ENCODE measurements at regions not wholly inside any gene's neighbourhood (a gene's known extent, or its start where the extent isn't known, plus 50 kb on each side); places are given as distances from the start of the nearest gene placed in this dataset.

- Histone ChIP-seq H3K36me3 (ENCODE audit: control insufficient read depth, insufficient read depth, low read length) (no peaks in the 10 kb centered on the region), H3K9me3 (ENCODE audit: control insufficient read depth, insufficient read depth, low read length) (no peaks in the 10 kb centered on the region), H3K4me1 (ENCODE audit: control insufficient read depth, insufficient read depth, low read length) (peaks cover 17% of the 10 kb centered on the region), H3K27me3 (ENCODE audit: control insufficient read depth, insufficient read depth, low read length) (peaks cover 9% of the 10 kb centered on the region), H3K4me3 (ENCODE audit: low read depth, low read length) (no peak overlapping the region), H3K9ac (ENCODE audit: low read depth, low read length) (no peak overlapping the region)
These were observed 360.8 kb downstream of the LMO4 start for GRCh38 chr1:87689487-87689886.

DNA sequence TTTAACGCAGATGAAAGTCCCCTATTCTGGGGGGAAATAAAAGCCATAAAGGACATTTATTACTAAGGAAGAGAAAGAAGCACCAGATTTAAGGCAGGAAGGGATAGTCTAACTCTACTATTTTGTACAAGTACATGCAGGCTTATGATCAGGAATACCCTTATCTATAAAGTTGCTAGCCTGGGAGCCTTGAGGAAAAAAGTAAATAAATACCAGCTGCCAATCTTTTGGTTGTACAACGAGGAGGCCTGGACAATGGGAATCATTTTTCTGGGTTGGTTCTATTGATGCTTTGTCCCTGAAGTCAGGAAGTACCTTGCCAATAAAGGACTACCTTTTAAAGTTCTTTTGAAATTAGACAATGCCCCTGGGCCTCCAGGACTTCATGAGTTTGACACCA is 367.8 kb downstream of the LMO4 start:
- H3K9me3 ChIP-seq (ENCODE audit: control insufficient read depth, insufficient read depth, low read length) = no peaks in the 10 kb centered on the region
- no peaks in the 10 kb centered on the region for H3K4me1 ChIP-seq (ENCODE audit: control insufficient read depth, insufficient read depth, low read length)
- H3K36me3 ChIP-seq (ENCODE audit: control insufficient read depth, insufficient read depth, low read length) = no peaks in the 10 kb centered on the region
- no peak overlapping the region for H3K4me3 ChIP-seq (ENCODE audit: low read depth, low read length)
- H3K27me3 ChIP-seq (ENCODE audit: control insufficient read depth, insufficient read depth, low read length) = no peaks in the 10 kb centered on the region
- H3K9ac ChIP-seq (ENCODE audit: low read depth, low read length) = no peak overlapping the region

- H3K9ac ChIP-seq (ENCODE audit: low read depth, low read length) = no peak overlapping the region
- no peaks in the 10 kb centered on the region for H3K27me3 ChIP-seq (ENCODE audit: control insufficient read depth, insufficient read depth, low read length)
- H3K36me3 ChIP-seq (ENCODE audit: control insufficient read depth, insufficient read depth, low read length) = no peaks in the 10 kb centered on the region
- H3K9me3 ChIP-seq (ENCODE audit: control insufficient read depth, insufficient read depth, low read length) = no peaks in the 10 kb centered on the region
- H3K4me3 ChIP-seq (ENCODE audit: low read depth, low read length) = no peak overlapping the region
- no peaks in the 10 kb centered on the region for H3K4me1 ChIP-seq (ENCODE audit: control insufficient read depth, insufficient read depth, low read length)
These were observed 373.8 kb downstream of the LMO4 start for GRCh38 chr1:87702455-87702854.

DNA sequence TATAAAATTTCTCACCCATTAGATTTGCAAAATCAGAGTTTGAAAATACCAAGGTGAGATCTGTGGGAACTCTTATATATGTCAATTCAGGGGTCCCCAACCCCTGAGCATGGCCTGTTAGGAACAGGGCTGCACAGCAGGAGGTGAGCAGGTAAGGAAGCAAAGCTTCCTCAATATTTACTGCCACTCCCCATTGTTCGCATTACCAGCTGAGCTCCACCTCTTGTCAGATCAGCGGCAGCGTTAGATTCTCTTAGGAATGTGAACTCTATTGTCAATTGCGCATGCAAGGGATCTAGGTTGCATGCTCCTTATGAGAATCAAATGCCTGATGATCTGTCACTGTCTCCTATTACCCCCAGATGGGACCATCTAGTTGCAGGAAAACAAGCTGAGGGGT is 376.6 kb downstream of the LMO4 start:
- no peak overlapping the region for H3K9ac ChIP-seq (ENCODE audit: low read depth, low read length)
- H3K27me3 ChIP-seq (ENCODE audit: control insufficient read depth, insufficient read depth, low read length) = no peaks in the 10 kb centered on the region
- no peaks in the 10 kb centered on the region for H3K9me3 ChIP-seq (ENCODE audit: control insufficient read depth, insufficient read depth, low read length)
- no peaks in the 10 kb centered on the region for H3K4me1 ChIP-seq (ENCODE audit: control insufficient read depth, insufficient read depth, low read length)
- H3K4me3 ChIP-seq (ENCODE audit: low read depth, low read length) = no peak overlapping the region
- no peaks in the 10 kb centered on the region for H3K36me3 ChIP-seq (ENCODE audit: control insufficient read depth, insufficient read depth, low read length)

DNA sequence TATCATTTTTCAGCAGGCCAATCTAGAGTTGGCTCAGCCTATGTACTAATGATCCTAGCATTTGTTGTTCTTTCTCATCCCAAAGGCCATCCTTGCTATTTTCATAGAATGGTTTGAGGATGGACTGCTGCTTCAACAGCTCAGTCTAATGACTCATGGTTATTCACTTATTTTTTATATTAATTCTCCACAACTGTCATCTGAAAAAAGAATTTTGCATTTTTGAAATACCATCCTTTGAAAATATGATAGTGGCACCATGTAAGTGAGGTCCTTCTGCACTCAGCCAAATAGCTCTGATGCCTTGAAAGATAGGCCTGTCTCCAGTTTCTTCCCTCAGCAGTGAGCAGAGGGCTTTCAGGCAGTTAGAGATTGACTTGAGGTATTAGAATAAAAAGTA is 377.5 kb downstream of the LMO4 start:
- H3K9me3 ChIP-seq (ENCODE audit: control insufficient read depth, insufficient read depth, low read length) = no peaks in the 10 kb centered on the region
- no peaks in the 10 kb centered on the region for H3K27me3 ChIP-seq (ENCODE audit: control insufficient read depth, insufficient read depth, low read length)
- no peaks in the 10 kb centered on the region for H3K4me1 ChIP-seq (ENCODE audit: control insufficient read depth, insufficient read depth, low read length)
- no peak overlapping the region for H3K4me3 ChIP-seq (ENCODE audit: low read depth, low read length)
- H3K9ac ChIP-seq (ENCODE audit: low read depth, low read length) = no peak overlapping the region
- no peaks in the 10 kb centered on the region for H3K36me3 ChIP-seq (ENCODE audit: control insufficient read depth, insufficient read depth, low read length)

GRCh38 chr1:87706779-87707228 is 378.1 kb downstream of the LMO4 start:
- H3K36me3 ChIP-seq (ENCODE audit: control insufficient read depth, insufficient read depth, low read length) = no peaks in the 10 kb centered on the region
- H3K27me3 ChIP-seq (ENCODE audit: control insufficient read depth, insufficient read depth, low read length) = no peaks in the 10 kb centered on the region
- no peak overlapping the region for H3K9ac ChIP-seq (ENCODE audit: low read depth, low read length)
- H3K4me1 ChIP-seq (ENCODE audit: control insufficient read depth, insufficient read depth, low read length) = no peaks in the 10 kb centered on the region
- no peaks in the 10 kb centered on the region for H3K9me3 ChIP-seq (ENCODE audit: control insufficient read depth, insufficient read depth, low read length)
- H3K4me3 ChIP-seq (ENCODE audit: low read depth, low read length) = no peak overlapping the region

DNA sequence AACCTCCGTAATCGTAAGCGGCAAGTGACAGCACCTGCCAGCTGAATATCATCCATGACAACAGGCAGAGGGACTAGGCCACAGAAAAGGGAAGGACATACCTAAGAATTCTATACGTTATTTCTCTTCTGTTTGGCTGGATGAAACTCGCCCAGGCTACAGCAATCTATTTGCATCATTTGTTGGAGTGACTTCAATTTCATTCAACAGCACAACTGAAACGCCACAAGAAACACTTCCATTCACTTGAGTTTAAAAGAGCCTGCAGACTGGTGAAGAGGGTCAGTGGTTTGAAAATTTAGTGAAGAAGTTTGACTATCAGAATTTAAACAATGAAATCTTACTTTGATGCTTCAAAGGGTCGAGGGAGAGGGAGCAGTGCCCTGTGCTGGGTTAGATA is 378.7 kb downstream of the LMO4 start:
- H3K4me3 ChIP-seq (ENCODE audit: low read depth, low read length) = no peak overlapping the region
- no peaks in the 10 kb centered on the region for H3K4me1 ChIP-seq (ENCODE audit: control insufficient read depth, insufficient read depth, low read length)
- H3K36me3 ChIP-seq (ENCODE audit: control insufficient read depth, insufficient read depth, low read length) = no peaks in the 10 kb centered on the region
- no peaks in the 10 kb centered on the region for H3K9me3 ChIP-seq (ENCODE audit: control insufficient read depth, insufficient read depth, low read length)
- H3K27me3 ChIP-seq (ENCODE audit: control insufficient read depth, insufficient read depth, low read length) = no peaks in the 10 kb centered on the region
- H3K9ac ChIP-seq (ENCODE audit: low read depth, low read length) = no peak overlapping the region

DNA sequence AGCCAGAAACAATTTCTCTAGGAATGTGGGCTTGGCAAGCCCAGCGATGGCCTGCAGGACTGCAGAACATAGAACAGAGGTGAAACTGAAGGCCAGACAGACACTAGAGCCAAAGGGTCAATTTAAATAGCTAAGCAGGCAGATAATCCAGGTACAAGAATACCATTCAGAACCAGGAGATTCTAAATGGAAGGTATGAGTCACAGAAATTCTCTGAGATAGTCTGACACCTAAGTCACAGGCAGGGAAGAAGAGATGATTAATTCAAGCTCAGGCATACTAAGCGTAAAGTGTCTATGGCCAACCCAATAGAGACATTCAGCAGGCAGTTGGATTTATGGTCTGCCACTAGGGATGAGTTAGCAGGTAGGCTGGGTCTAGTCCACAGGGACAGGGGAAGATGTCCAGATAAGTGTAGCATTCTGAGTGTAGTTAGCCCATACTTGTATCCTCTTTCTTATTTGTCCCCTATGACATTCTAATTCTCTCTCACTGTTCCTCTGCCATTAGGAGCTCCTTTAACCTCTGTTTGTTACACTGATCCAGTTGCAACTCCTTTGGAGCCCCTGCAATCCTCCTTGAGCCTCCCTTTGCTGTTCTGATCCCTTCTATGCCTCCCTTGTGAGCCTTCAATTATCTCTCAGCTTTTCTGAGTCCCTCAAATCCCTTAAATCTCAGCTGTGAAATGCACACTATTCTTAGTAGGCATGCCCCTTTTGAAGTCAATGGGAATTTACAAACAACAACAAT is 383.8 kb downstream of the LMO4 start:
- H3K9me3 ChIP-seq (ENCODE audit: control insufficient read depth, insufficient read depth, low read length) = no peaks in the 10 kb centered on the region
- no peak overlapping the region for H3K4me3 ChIP-seq (ENCODE audit: low read depth, low read length)
- H3K27me3 ChIP-seq (ENCODE audit: control insufficient read depth, insufficient read depth, low read length) = no peaks in the 10 kb centered on the region
- H3K4me1 ChIP-seq (ENCODE audit: control insufficient read depth, insufficient read depth, low read length) = peaks cover 2% of the 10 kb centered on the region
- H3K36me3 ChIP-seq (ENCODE audit: control insufficient read depth, insufficient read depth, low read length) = no peaks in the 10 kb centered on the region
- H3K9ac ChIP-seq (ENCODE audit: low read depth, low read length) = no peak overlapping the region

DNA sequence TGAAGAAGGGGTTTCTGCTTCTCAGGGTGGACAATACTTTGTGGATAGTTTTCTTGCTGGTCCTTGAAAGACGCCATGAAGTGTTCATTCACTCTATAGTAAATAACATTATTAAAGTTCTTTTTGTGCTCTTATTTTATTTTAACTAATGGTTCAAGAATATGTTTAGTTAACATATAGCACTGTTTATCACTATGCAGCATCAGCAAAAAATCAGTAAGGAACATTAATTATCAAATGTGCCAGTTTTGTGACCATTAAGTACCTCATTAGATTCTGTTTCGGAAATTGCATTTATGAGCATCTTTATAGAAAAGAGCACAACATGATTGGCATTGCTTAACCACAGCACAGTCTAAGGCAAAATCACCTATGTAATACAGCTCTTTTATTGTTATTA is 385.6 kb downstream of the LMO4 start:
- H3K4me1 ChIP-seq (ENCODE audit: control insufficient read depth, insufficient read depth, low read length) = peaks cover 2% of the 10 kb centered on the region

DNA sequence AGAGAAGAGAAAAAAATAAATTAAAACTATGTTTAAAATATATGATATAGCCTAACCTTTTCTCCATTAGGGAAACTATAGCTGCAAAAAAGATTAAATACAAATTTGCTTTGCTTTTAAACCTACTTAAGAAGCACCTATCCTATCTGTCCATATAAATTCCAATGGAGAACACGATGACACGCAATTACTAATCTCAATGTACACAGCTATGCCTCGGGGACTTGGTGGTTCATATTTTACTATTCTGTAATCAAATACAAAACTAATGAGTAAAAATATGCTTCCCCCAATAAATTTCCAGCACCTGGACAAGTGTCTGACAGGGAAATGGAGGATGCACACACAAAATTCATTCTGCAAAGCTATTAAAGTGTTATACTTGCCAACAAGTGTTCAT is 386.4 kb downstream of the LMO4 start:
- H3K9me3 ChIP-seq (ENCODE audit: control insufficient read depth, insufficient read depth, low read length) = no peaks in the 10 kb centered on the region
- no peaks in the 10 kb centered on the region for H3K36me3 ChIP-seq (ENCODE audit: control insufficient read depth, insufficient read depth, low read length)
- H3K4me3 ChIP-seq (ENCODE audit: low read depth, low read length) = no peak overlapping the region
- no peak overlapping the region for H3K9ac ChIP-seq (ENCODE audit: low read depth, low read length)
- no peaks in the 10 kb centered on the region for H3K27me3 ChIP-seq (ENCODE audit: control insufficient read depth, insufficient read depth, low read length)
- peaks cover 2% of the 10 kb centered on the region for H3K4me1 ChIP-seq (ENCODE audit: control insufficient read depth, insufficient read depth, low read length)

More for the DNA sequence above, 385.6 kb downstream of the LMO4 start:
- H3K9ac ChIP-seq (ENCODE audit: low read depth, low read length) = no peak overlapping the region
- no peaks in the 10 kb centered on the region for H3K36me3 ChIP-seq (ENCODE audit: control insufficient read depth, insufficient read depth, low read length)
- H3K4me3 ChIP-seq (ENCODE audit: low read depth, low read length) = no peak overlapping the region
- no peaks in the 10 kb centered on the region for H3K9me3 ChIP-seq (ENCODE audit: control insufficient read depth, insufficient read depth, low read length)
- H3K27me3 ChIP-seq (ENCODE audit: control insufficient read depth, insufficient read depth, low read length) = no peaks in the 10 kb centered on the region

GRCh38 chr1:87715471-87715870 is 386.8 kb downstream of the LMO4 start:
- Histone ChIP-seq H3K4me1 (ENCODE audit: control insufficient read depth, insufficient read depth, low read length) (peaks cover 2% of the 10 kb centered on the region), H3K36me3 (ENCODE audit: control insufficient read depth, insufficient read depth, low read length) (no peaks in the 10 kb centered on the region), H3K9ac (ENCODE audit: low read depth, low read length) (no peak overlapping the region), H3K27me3 (ENCODE audit: control insufficient read depth, insufficient read depth, low read length) (no peaks in the 10 kb centered on the region), H3K4me3 (ENCODE audit: low read depth, low read length) (no peak overlapping the region), H3K9me3 (ENCODE audit: control insufficient read depth, insufficient read depth, low read length) (no peaks in the 10 kb centered on the region)

DNA sequence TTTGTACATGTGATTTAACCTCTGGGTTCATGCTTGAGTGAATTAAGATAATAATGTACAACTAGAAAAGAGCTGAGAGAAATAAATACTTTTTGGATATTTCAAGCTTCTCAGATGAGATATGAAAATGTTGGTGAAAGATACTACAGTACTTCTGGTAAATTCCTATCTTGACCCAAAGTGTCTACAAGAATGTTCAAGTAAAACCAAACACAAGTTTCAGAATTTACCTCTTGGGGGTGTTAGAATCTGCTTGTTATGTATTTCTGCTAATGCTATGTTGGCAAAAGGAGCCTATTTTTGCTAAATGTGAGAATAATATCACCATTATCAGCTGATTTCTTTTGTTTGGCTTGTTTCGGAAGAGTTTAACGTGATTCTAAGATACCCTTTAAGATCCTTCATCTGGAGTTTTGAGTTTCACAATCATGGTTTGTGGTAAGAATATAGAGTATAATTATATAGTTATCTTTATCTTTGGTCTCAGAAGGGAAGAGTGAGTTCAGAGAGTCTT is 388.5 kb downstream of the LMO4 start:
- H3K4me1 ChIP-seq (ENCODE audit: control insufficient read depth, insufficient read depth, low read length) = peaks cover 2% of the 10 kb centered on the region
- no peaks in the 10 kb centered on the region for H3K9me3 ChIP-seq (ENCODE audit: control insufficient read depth, insufficient read depth, low read length)
- no peaks in the 10 kb centered on the region for H3K27me3 ChIP-seq (ENCODE audit: control insufficient read depth, insufficient read depth, low read length)
- H3K36me3 ChIP-seq (ENCODE audit: control insufficient read depth, insufficient read depth, low read length) = no peaks in the 10 kb centered on the region
- no peak overlapping the region for H3K4me3 ChIP-seq (ENCODE audit: low read depth, low read length)
- H3K9ac ChIP-seq (ENCODE audit: low read depth, low read length) = no peak overlapping the region
